Esophagus squamous epithelium (tissue), 4 donors: ENCODE measurements at regions not wholly inside any gene's neighbourhood (a gene's known extent, or its start where the extent isn't known, plus 50 kb on each side); places are given as distances from the start of the nearest gene placed in this dataset.

Experiments
- CTCF ChIP-seq, 6 experiments: fragments of 450-650 bp in 4 of 6; fragments of 200-600 bp in 2 of 6; sonication (generic) in 2 of 6; IDR thresholded peaks; one replicate each; pipeline ENCODE4 v1.5.1; 2016 to 2019; ENCODE audit warnings: antibody characterized with exemption in 6 of 6, mild to moderate bottlenecking in 4 of 6, moderate library complexity in 4 of 6
- POLR2A ChIP-seq, 4 donors: fragments of 450-650 bp; IDR thresholded peaks; one replicate each; pipeline ENCODE4 v1.6.1; 2017; ENCODE audit warnings: antibody characterized with exemption in 4 of 4, mild to moderate bottlenecking in 4 of 4, moderate library complexity in 3 of 4

- no peak for TF ChIP-seq CTCF (IDR thresholded peaks at IDR 0.05)
- no peak for TF ChIP-seq POLR2A (IDR thresholded peaks at IDR 0.05)
Measured at GRCh38 chr5:165722401-165722800, 2217.0 kb downstream of the MAT2B start.
